Thoracic aorta (tissue), 2 donors: ENCODE measurements at regions not wholly inside any gene's neighbourhood (a gene's known extent, or its start where the extent isn't known, plus 50 kb on each side); places are given as distances from the start of the nearest gene placed in this dataset.

Experiments
- ATAC-seq: fragments of 150-250 bp; one replicate; pipeline ENCODE4 v1.8.0; 2017; ENCODE audit warnings: low read depth; ENCODE audit not compliant: insufficient number of reproducible peaks, low FRiP score
- DNase-seq: peaks from one replicate; pipeline ENCODE4 v3.0.0-alpha.2; 2020; ENCODE audit warnings: low spot score
- H3K27ac ChIP-seq, 2 donors: fragments of 200-600 bp; sonication (generic); 1 replicate in 1 of 2; 2 replicates in 1 of 2; pipeline ENCODE4 v1.5.1; 2016; ENCODE audit warnings: mild to moderate bottlenecking in 2 of 2, moderate library complexity in 2 of 2
- H3K27me3 ChIP-seq: fragments of 200-600 bp; sonication (generic); replicated peaks from 2 replicates; pipeline ENCODE4 v1.6.0; 2016; ENCODE audit warnings: mild to moderate bottlenecking; ENCODE audit not compliant: insufficient read depth
- H3K36me3 ChIP-seq: fragments of 200-600 bp; sonication (generic); one replicate; pipeline ENCODE4 v1.5.1; 2016
- H3K4me1 ChIP-seq, 2 donors: fragments of 200-600 bp; sonication (generic); 1 replicate in 1 of 2; 2 replicates in 1 of 2; pipeline versions ENCODE4 v1.5.1 to v1.6.0; 2016; ENCODE audit warnings: low read depth in 2 of 2, mild to moderate bottlenecking in 1 of 2; ENCODE audit not compliant: control insufficient read depth in 1 of 2
- H3K4me3 ChIP-seq: fragments of 200-600 bp; sonication (generic); 2 replicates; pipeline ENCODE4 v1.5.1; 2016; ENCODE audit warnings: mild to moderate bottlenecking
- H3K9me3 ChIP-seq: fragments of 200-600 bp; sonication (generic); 2 replicates; pipeline ENCODE4 v1.5.1; 2016
- CTCF ChIP-seq: fragments of 200-600 bp; sonication (generic); IDR thresholded peaks from one replicate; pipeline ENCODE4 v1.5.1; 2019; ENCODE audit warnings: antibody characterized with exemption

DNA sequence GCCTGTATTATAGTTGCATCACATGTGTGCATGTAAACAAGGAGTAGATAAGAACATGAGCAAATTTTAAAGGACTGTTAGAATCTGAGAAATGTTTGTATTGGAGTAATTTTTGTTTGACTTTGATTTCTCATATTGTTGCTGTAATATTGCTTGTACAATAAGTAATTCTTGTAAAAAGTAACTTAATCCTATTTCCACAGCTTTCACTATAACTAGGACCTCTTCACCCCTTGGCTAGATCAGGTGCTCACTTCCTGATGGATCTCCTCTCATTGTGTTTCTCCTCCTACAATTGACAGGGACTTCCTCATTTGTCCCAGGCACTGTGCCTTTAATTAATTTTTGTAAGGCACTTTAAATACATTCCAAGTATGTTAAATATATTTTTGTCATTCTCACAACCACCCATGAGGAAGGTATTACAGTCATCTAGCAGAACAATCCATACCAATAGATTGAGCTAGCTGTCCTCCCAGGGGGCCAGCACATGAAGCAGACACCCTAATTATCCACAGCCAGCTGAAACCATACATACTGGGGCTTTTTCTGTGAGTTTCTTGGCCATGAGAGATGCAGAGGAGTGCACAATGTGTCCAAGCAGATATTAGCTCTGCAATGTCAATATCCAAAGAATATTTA lies 359.5 kb upstream of the ACVR2A start:
- Histone ChIP-seq H3K4me1 (no peaks in the 10 kb centered on the region), H3K4me3 (no peak overlapping the region), H3K36me3 (no peaks in the 10 kb centered on the region), H3K27ac (no peak overlapping the region), H3K9me3 (no peaks in the 10 kb centered on the region), H3K27me3 (no peaks in the 10 kb centered on the region)
- ATAC-seq (no peak), DNase-seq (no peak)
- TF ChIP-seq CTCF, result no peak

DNA sequence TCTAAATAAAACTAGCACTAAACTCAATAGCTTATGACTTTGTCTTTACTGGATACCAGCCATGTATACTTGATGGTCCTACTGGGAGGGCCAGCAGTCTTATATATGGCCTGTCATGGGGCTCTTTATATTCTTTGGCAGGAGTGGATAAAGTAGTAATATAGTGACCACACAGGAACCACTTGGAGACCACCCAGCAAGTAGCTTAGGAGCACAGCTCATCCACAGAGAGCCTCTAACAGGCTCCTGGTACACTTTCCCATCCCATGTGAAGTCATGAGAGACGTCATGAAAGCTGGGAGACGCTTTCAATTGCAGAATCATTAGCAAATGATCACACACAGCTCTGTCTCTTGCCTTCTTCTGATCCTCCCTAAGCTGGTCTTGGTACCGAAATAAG lies 360.9 kb upstream of the ACVR2A start:
- no peaks in the 10 kb centered on the region for H3K4me1 ChIP-seq
- DNase-seq (no peak), ATAC-seq (no peak)
- H3K4me3 ChIP-seq, result no peak overlapping the region
- H3K9me3 ChIP-seq, result no peaks in the 10 kb centered on the region
- no peaks in the 10 kb centered on the region for H3K27me3 ChIP-seq
- TF ChIP-seq CTCF, result no peak
- H3K36me3 ChIP-seq, result no peaks in the 10 kb centered on the region
- no peak overlapping the region for H3K27ac ChIP-seq

- no peaks in the 10 kb centered on the region for H3K4me1 ChIP-seq
- ATAC-seq (no peak), DNase-seq (no peak)
- no peaks in the 10 kb centered on the region for H3K36me3 ChIP-seq
- no peaks in the 10 kb centered on the region for H3K27me3 ChIP-seq
- no peak for TF ChIP-seq CTCF
- H3K9me3 ChIP-seq, result no peaks in the 10 kb centered on the region
- H3K4me3 ChIP-seq, result no peak overlapping the region
- no peak overlapping the region for H3K27ac ChIP-seq
Measured at GRCh38 chr2:147482916-147483669, 361.7 kb upstream of the ACVR2A start.

DNA sequence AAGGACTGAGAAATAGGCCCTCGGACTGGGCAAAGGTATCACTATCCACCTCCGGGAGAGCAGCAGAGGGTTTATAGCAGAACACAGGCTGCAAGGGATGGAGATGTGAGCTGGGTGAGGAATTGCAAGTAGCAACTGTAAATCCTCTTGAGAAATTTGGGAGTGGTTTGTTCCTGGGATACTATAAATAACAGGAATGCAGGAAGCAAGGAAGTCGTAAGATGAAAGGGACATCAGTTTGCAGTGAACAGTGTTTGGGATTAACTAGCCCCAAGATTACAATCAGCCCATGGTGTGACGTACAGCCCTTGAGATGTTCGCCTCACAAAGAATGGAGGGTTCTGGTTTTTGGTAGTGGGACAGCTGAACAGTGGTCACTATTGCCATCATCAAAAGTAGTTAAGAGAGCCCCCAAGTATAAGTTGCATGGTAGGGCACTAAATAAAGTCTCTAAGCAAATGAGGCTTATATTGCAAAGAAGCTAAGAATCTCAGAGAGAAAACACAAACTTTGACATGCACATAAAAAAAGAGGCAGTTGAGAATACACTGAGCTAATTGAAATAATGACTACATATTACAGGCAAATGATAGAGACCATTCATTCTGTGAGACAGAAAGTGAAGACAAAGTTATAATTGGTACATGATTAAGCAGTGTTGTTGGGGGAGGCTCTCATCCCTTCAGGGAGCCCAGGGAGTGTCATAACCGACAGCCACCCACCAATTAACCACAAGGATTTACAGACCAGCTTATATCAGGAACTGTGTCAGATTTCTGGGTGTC lies 362.5 kb upstream of the ACVR2A start:
- Histone ChIP-seq H3K9me3 (no peaks in the 10 kb centered on the region), H3K36me3 (no peaks in the 10 kb centered on the region), H3K4me1 (no peaks in the 10 kb centered on the region), H3K4me3 (no peak overlapping the region), H3K27me3 (no peaks in the 10 kb centered on the region), H3K27ac (no peak overlapping the region)
- DNase-seq (no peak), ATAC-seq (no peak)
- no peak for TF ChIP-seq CTCF

DNA sequence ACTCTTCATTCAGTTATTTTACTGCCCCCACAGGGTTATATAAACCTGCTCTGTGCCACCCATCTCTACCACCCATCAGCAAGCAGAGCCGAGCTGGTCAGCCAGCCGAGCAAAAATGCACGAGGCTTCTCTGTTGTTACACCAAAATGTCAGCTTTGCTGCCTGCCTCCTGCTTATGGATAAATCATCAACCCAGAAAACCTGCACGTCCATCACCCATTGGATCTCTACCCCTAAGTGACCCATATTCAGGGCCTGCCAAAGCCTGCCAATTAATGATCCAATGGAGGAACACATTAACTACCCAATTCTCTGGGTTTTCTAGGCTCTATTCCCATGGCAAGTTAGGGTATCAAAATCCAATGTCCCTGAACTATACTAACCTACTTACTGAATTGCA lies 365.5 kb upstream of the ACVR2A start:
- no peak overlapping the region for H3K27ac ChIP-seq
- no peak overlapping the region for H3K4me3 ChIP-seq
- H3K4me1 ChIP-seq, result no peaks in the 10 kb centered on the region
- ATAC-seq, result no peak
- no peak for DNase-seq
- no peaks in the 10 kb centered on the region for H3K27me3 ChIP-seq
- no peaks in the 10 kb centered on the region for H3K36me3 ChIP-seq
- no peaks in the 10 kb centered on the region for H3K9me3 ChIP-seq
- TF ChIP-seq CTCF, result no peak
